ENCODE measurements at regions not wholly inside any gene's neighbourhood (a gene's known extent, or its start where the extent isn't known, plus 50 kb on each side); places are given as distances from the start of the nearest gene placed in this dataset.

GRCh38 chr10:33009244-33010131, 51.5 kb upstream of the ITGB1 start:
- TF ChIP-seq CTCF (IDR thresholded peaks at IDR 0.05) (no peak), POLR2A (IDR thresholded peaks at IDR 0.05) (no peak)

All from vagina (tissue), 2 donors.